ENCODE measurements at regions not wholly inside any gene's neighbourhood (a gene's known extent, or its start where the extent isn't known, plus 50 kb on each side); places are given as distances from the start of the nearest gene placed in this dataset.
A peak's percentile ranks its signal among the peaks of the same experiment; 100 is the strongest.

DNA sequence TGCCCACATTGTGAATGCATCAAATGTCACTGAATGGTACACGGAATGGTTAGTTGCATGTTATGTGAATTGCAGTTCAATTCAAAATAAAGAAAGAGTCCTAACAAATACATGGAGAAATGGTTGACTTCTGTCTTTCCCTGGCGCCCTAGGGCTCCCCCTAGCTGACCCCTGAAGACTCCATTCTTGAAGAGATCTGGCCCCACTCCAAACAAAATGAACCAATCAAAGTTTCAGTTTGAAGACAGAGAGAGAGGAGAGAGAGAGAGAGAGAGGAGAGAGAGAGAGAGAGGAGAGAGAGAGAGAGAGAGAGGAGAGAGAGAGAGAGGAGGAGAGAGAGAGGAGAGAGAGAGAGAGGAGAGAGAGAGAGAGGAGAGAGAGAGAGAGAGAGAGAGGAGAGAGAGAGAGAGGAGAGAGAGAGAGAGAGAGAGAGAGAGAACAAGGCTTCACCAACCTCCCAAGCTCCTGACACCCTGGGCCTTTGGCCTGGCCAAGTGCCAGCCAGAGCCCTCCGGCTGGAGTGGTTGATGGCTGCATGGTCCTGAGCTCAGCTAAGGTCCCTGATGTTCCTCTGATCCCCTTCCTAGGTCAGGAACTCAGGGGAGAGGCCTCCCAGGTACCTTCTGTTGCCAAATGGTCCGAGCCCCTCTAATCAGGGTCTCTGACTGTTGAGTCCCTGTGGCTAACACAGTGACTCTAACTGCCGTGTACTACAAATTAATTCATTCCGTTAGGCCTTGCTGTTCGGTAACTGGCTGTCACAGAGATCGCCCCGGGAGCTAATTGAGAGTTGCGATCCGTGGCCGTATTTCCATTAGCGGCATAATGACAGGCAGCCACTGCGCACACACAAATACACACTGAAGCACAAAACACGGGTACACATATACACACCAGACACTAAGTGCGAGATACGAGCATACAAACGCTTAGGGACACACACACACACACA, 188.8 kb downstream of the ESRRB start:
- H3K27ac ChIP-seq (ENCODE audit: low read depth, low read length), result no peak overlapping the region
- H3K36me3 ChIP-seq (ENCODE audit: control insufficient read depth in 1 of 2, insufficient read depth in 2 of 2, low read length in 2 of 2), result no peaks in the 10 kb centered on the region
- no peaks in the 10 kb centered on the region for H3K79me2 ChIP-seq (ENCODE audit: insufficient read depth, low read length)
- H3K4me2 ChIP-seq (ENCODE audit: low read length), result no peak overlapping the region
- no peaks in the 10 kb centered on the region for H3K9me2 ChIP-seq (ENCODE audit: insufficient read depth)
- H3K9me3 ChIP-seq (ENCODE audit: control insufficient read depth in 1 of 2, insufficient read depth in 1 of 2, low read depth in 1 of 2, low read length in 2 of 2), result no peaks in the 10 kb centered on the region
- intact Hi-C loops (cut with micrococcal nuclease), result no loop called here
- RAD21 ChIA-PET (ENCODE audit: low non-redundant PET in 1 of 2, low total read pairs in 2 of 2, uncharacterized antibody in 2 of 2, unreplicated experiment in 2 of 2), result no interaction called here
- POLR2A ChIA-PET, result interaction anchor here (1.0 to 1.2 kb wide), 2 partner anchors 11 to 15 kb away, joined by 3 read pairs; no protein-coding TSS in a partner anchor
- TF ChIP-seq MAX (IDR thresholded peaks at IDR 0.05) (no peak), RAD21 (IDR thresholded peaks at IDR 0.05; ENCODE audit: low read depth) (peak; percentile 11; the same call in 1 of the 2 replicates)
- TF ChIP-seq, protein P1, sequence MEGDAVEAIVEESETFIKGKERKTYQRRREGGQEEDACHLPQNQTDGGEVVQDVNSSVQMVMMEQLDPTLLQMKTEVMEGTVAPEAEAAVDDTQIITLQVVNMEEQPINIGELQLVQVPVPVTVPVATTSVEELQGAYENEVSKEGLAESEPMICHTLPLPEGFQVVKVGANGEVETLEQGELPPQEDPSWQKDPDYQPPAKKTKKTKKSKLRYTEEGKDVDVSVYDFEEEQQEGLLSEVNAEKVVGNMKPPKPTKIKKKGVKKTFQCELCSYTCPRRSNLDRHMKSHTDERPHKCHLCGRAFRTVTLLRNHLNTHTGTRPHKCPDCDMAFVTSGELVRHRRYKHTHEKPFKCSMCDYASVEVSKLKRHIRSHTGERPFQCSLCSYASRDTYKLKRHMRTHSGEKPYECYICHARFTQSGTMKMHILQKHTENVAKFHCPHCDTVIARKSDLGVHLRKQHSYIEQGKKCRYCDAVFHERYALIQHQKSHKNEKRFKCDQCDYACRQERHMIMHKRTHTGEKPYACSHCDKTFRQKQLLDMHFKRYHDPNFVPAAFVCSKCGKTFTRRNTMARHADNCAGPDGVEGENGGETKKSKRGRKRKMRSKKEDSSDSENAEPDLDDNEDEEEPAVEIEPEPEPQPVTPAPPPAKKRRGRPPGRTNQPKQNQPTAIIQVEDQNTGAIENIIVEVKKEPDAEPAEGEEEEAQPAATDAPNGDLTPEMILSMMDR (IDR thresholded peaks at IDR 0.05 in 2 of 3, conservative IDR thresholded peaks at IDR 0.05 in 1 of 3; ENCODE audit: borderline replicate concordance in 1 of 3, insufficient read depth in 1 of 3, low read depth in 2 of 3, low read length in 2 of 3), result peak in 2 of 3 experiments; percentile 41 to 46; a peak in 4 of 6 replicates
- no peak overlapping the region for H3K4me3 ChIP-seq (replicated peaks in 1 of 2; ENCODE audit: low read depth in 1 of 2, low read length in 2 of 2)
- no peak overlapping the region for H2AFZ ChIP-seq (ENCODE audit: low read depth, low read length, poor library complexity, severe bottlenecking)
- H3K9ac ChIP-seq (ENCODE audit: low read length), result no peak overlapping the region
- no TSS peak for BruUV-seq (replicated peaks)
- CTCF ChIA-PET, result no interaction called here
- H3K27me3 ChIP-seq (ENCODE audit: insufficient read depth, low read length), result no peaks in the 10 kb centered on the region
- ATAC-seq (peak; percentile 63), DNase-seq (ENCODE audit: low read depth, low spot score) (peak; percentile 49)
- no peaks in the 10 kb centered on the region for H4K20me1 ChIP-seq (ENCODE audit: insufficient read depth)
- no peaks in the 10 kb centered on the region for H3K4me1 ChIP-seq (ENCODE audit: control insufficient read depth in 1 of 2, insufficient read depth in 2 of 2, low read length in 2 of 2)

GRCh38 chr14:76566439-76566838, 190.5 kb downstream of the ESRRB start:
- Histone ChIP-seq H3K4me2 (ENCODE audit: low read length) (no peak overlapping the region), H3K9me2 (ENCODE audit: insufficient read depth) (no peaks in the 10 kb centered on the region), H2AFZ (ENCODE audit: low read depth, low read length, poor library complexity, severe bottlenecking) (no peak overlapping the region), H3K4me3 (replicated peaks in 1 of 2; ENCODE audit: low read depth in 1 of 2, low read length in 2 of 2) (no peak overlapping the region), H4K20me1 (ENCODE audit: insufficient read depth) (no peaks in the 10 kb centered on the region), H3K27me3 (ENCODE audit: insufficient read depth, low read length) (no peaks in the 10 kb centered on the region), H3K79me2 (ENCODE audit: insufficient read depth, low read length) (no peaks in the 10 kb centered on the region), H3K4me1 (ENCODE audit: control insufficient read depth in 1 of 2, insufficient read depth in 2 of 2, low read length in 2 of 2) (no peaks in the 10 kb centered on the region), H3K27ac (ENCODE audit: low read depth, low read length) (no peak overlapping the region), H3K9me3 (ENCODE audit: control insufficient read depth in 1 of 2, insufficient read depth in 1 of 2, low read depth in 1 of 2, low read length in 2 of 2) (no peaks in the 10 kb centered on the region), H3K36me3 (ENCODE audit: control insufficient read depth in 1 of 2, insufficient read depth in 2 of 2, low read length in 2 of 2) (no peaks in the 10 kb centered on the region), H3K9ac (ENCODE audit: low read length) (no peak overlapping the region)
- DNase-seq (ENCODE audit: low read depth, low spot score), result no peak
- ChIA-PET RAD21 (ENCODE audit: low non-redundant PET in 1 of 2, low total read pairs in 2 of 2, uncharacterized antibody in 2 of 2, unreplicated experiment in 2 of 2) (no interaction called here), POLR2A (no interaction called here), CTCF (no interaction called here)
- BruUV-seq (replicated peaks), result no TSS peak
- ATAC-seq, result no peak
- intact Hi-C loops (cut with micrococcal nuclease), result no loop called here
- TF ChIP-seq CBX3 (IDR thresholded peaks at IDR 0.05; ENCODE audit: low read depth) (no peak), YY1 (IDR thresholded peaks at IDR 0.05; ENCODE audit: extremely low read depth, insufficient replicate concordance, low read depth, low read length) (no peak), POLR2AphosphoS5 (IDR thresholded peaks at IDR 0.05; ENCODE audit: low read depth, low read length) (no peak), EGR1 (IDR thresholded peaks at IDR 0.05; ENCODE audit: low read depth) (no peak), POLR2A (IDR thresholded peaks at IDR 0.05; ENCODE audit: borderline replicate concordance, extremely low read depth, insufficient read depth, insufficient read length) (no peak), RAD21 (IDR thresholded peaks at IDR 0.05; ENCODE audit: low read depth) (no peak)
- TF ChIP-seq, protein P1 (IDR thresholded peaks at IDR 0.05 in 2 of 3, conservative IDR thresholded peaks at IDR 0.05 in 1 of 3; ENCODE audit: borderline replicate concordance in 1 of 3, insufficient read depth in 1 of 3, low read depth in 2 of 3, low read length in 2 of 3), result no peak
- TF ChIP-seq, protein P2, sequence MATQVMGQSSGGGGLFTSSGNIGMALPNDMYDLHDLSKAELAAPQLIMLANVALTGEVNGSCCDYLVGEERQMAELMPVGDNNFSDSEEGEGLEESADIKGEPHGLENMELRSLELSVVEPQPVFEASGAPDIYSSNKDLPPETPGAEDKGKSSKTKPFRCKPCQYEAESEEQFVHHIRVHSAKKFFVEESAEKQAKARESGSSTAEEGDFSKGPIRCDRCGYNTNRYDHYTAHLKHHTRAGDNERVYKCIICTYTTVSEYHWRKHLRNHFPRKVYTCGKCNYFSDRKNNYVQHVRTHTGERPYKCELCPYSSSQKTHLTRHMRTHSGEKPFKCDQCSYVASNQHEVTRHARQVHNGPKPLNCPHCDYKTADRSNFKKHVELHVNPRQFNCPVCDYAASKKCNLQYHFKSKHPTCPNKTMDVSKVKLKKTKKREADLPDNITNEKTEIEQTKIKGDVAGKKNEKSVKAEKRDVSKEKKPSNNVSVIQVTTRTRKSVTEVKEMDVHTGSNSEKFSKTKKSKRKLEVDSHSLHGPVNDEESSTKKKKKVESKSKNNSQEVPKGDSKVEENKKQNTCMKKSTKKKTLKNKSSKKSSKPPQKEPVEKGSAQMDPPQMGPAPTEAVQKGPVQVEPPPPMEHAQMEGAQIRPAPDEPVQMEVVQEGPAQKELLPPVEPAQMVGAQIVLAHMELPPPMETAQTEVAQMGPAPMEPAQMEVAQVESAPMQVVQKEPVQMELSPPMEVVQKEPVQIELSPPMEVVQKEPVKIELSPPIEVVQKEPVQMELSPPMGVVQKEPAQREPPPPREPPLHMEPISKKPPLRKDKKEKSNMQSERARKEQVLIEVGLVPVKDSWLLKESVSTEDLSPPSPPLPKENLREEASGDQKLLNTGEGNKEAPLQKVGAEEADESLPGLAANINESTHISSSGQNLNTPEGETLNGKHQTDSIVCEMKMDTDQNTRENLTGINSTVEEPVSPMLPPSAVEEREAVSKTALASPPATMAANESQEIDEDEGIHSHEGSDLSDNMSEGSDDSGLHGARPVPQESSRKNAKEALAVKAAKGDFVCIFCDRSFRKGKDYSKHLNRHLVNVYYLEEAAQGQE (IDR thresholded peaks at IDR 0.05; ENCODE audit: low read depth), result no peak
